ENCODE measurements at regions not wholly inside any gene's neighbourhood (a gene's known extent, or its start where the extent isn't known, plus 50 kb on each side); places are given as distances from the start of the nearest gene placed in this dataset.
"Not testable (repeated sequence)": the region's sequence is repeated elsewhere in the genome, so short reads cannot be mapped to it uniquely, and the experiment has no call there.

DNA sequence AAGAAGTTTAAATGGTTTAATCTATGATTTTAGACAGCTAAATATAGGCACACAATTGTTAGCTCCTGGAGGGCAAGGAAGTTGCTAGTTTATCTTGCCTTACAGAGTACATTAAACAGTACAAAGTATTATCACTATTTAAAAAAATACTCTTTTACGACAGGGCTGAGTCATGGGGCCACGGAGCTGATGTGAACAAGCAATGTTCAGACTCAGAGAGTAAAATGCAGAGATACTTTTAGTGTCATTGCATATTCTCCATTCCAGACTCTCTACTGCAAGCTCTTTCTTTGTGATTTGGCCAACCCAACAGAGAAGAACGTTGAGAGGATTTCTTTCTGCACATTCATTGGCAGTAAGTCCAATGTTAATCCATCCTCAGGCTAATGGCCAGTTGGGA, 352.4 kb downstream of the SPRY2 start:
- no peak overlapping the region for H2AFZ ChIP-seq (ENCODE audit: low read length)

GRCh38 chr13:79987761-79988160, 353.2 kb downstream of the SPRY2 start:
- Histone ChIP-seq H3K27ac (ENCODE audit: low read depth, low read length) (no peak overlapping the region), H4K20me1 (ENCODE audit: insufficient read depth, low read length) (no peaks in the 10 kb centered on the region), H3K4me3 (ENCODE audit: insufficient read depth, low read length) (no peak overlapping the region), H3K4me2 (ENCODE audit: insufficient read depth, low read length) (no peak overlapping the region), H3K9me3 (ENCODE audit: low read depth, low read length) (no peaks in the 10 kb centered on the region), H3K4me1 (ENCODE audit: insufficient read depth, low read length) (peaks cover 17% of the 10 kb centered on the region), H3K36me3 (ENCODE audit: insufficient read depth, low read length) (no peaks in the 10 kb centered on the region), H3K79me2 (ENCODE audit: insufficient read depth, low read length) (no peaks in the 10 kb centered on the region), H3K27me3 (ENCODE audit: insufficient read depth, low read length) (no peaks in the 10 kb centered on the region), H2AFZ (ENCODE audit: low read length) (no peak overlapping the region)
- TF ChIP-seq CTCF (IDR thresholded peaks at IDR 0.05; ENCODE audit: extremely low read depth, low read depth, low read length), result no peak
- DNase-seq (ENCODE audit: insufficient read length, low spot score, missing footprints), result no peak

More for the DNA sequence above, 352.4 kb downstream of the SPRY2 start:
- Histone ChIP-seq H3K4me3 (ENCODE audit: insufficient read depth, low read length) (no peak overlapping the region), H3K4me1 (ENCODE audit: insufficient read depth, low read length) (peaks cover 17% of the 10 kb centered on the region), H4K20me1 (ENCODE audit: insufficient read depth, low read length) (no peaks in the 10 kb centered on the region), H3K79me2 (ENCODE audit: insufficient read depth, low read length) (no peaks in the 10 kb centered on the region), H3K9me3 (ENCODE audit: low read depth, low read length) (no peaks in the 10 kb centered on the region), H3K27me3 (ENCODE audit: insufficient read depth, low read length) (no peaks in the 10 kb centered on the region), H3K4me2 (ENCODE audit: insufficient read depth, low read length) (no peak overlapping the region), H3K27ac (ENCODE audit: low read depth, low read length) (peak overlapping the region; percentile 34), H3K36me3 (ENCODE audit: insufficient read depth, low read length) (no peaks in the 10 kb centered on the region)
- peak; percentile 39 for DNase-seq (ENCODE audit: insufficient read length, low spot score, missing footprints)
- no peak for TF ChIP-seq CTCF (IDR thresholded peaks at IDR 0.05; ENCODE audit: extremely low read depth, low read depth, low read length)

DNA sequence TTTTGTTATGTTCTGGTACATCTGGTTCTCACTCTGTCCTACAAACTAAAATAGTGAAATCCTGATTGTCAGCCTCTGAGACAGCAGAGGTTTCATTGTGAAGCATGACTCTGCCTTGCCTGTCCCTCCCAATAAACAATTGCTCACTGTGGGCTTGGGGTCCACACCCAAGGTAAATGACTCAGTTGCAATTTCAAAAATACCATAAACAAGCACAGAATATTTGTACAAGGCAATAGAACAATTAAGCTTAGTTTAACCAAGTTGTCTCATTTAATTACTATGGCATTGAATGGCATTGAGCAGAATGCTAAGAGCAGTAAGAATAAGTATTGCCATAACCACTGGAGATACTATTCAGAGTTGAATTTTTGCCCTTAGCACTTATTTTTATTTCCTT, 353.6 kb downstream of the SPRY2 start:
- no peaks in the 10 kb centered on the region for H3K9me3 ChIP-seq (ENCODE audit: low read depth, low read length)
- no peaks in the 10 kb centered on the region for H3K36me3 ChIP-seq (ENCODE audit: insufficient read depth, low read length)
- no peak overlapping the region for H3K4me2 ChIP-seq (ENCODE audit: insufficient read depth, low read length)
- no peak for DNase-seq (ENCODE audit: insufficient read length, low spot score, missing footprints)
- H2AFZ ChIP-seq (ENCODE audit: low read length), result no peak overlapping the region
- no peaks in the 10 kb centered on the region for H4K20me1 ChIP-seq (ENCODE audit: insufficient read depth, low read length)
- peaks cover 17% of the 10 kb centered on the region for H3K4me1 ChIP-seq (ENCODE audit: insufficient read depth, low read length)
- no peak for TF ChIP-seq CTCF (IDR thresholded peaks at IDR 0.05; ENCODE audit: extremely low read depth, low read depth, low read length)
- H3K27ac ChIP-seq (ENCODE audit: low read depth, low read length), result no peak overlapping the region
- no peaks in the 10 kb centered on the region for H3K27me3 ChIP-seq (ENCODE audit: insufficient read depth, low read length)
- no peak overlapping the region for H3K4me3 ChIP-seq (ENCODE audit: insufficient read depth, low read length)
- H3K79me2 ChIP-seq (ENCODE audit: insufficient read depth, low read length), result no peaks in the 10 kb centered on the region

DNA sequence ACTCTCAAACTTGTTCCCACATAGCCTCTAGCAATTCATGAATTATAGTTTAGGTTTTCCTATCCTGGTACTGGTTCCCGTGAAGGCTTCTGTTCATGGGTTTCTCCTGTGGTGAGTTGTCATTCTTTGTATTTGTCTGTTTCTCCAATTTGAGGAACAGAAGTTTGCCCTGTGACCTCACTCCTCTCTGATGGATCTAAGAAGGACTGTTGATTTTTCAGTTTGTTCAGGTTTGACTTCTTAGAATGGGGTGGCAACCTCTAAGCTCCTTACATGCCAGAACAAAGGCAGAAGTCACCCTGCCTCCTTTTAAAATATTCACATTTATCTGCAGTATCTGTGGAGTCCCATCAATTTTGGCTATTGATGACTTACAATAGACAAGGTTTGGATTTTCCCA, 354.0 kb downstream of the SPRY2 start:
- Histone ChIP-seq H3K4me1 (ENCODE audit: insufficient read depth, low read length) (peaks cover 17% of the 10 kb centered on the region), H3K9me3 (ENCODE audit: low read depth, low read length) (no peaks in the 10 kb centered on the region), H3K36me3 (ENCODE audit: insufficient read depth, low read length) (no peaks in the 10 kb centered on the region), H3K79me2 (ENCODE audit: insufficient read depth, low read length) (no peaks in the 10 kb centered on the region), H3K27ac (ENCODE audit: low read depth, low read length) (no peak overlapping the region), H3K4me3 (ENCODE audit: insufficient read depth, low read length) (no peak overlapping the region), H2AFZ (ENCODE audit: low read length) (peak overlapping the region; percentile 72), H3K4me2 (ENCODE audit: insufficient read depth, low read length) (no peak overlapping the region), H4K20me1 (ENCODE audit: insufficient read depth, low read length) (no peaks in the 10 kb centered on the region), H3K27me3 (ENCODE audit: insufficient read depth, low read length) (no peaks in the 10 kb centered on the region)
- TF ChIP-seq CTCF (IDR thresholded peaks at IDR 0.05; ENCODE audit: extremely low read depth, low read depth, low read length), result no peak
- no peak for DNase-seq (ENCODE audit: insufficient read length, low spot score, missing footprints)

- not testable (repeated sequence) for H3K79me2 ChIP-seq (ENCODE audit: insufficient read depth, low read length); H3K4me3 ChIP-seq (ENCODE audit: insufficient read depth, low read length); H4K20me1 ChIP-seq (ENCODE audit: insufficient read depth, low read length); H3K27ac ChIP-seq (ENCODE audit: low read depth, low read length); H3K4me1 ChIP-seq (ENCODE audit: insufficient read depth, low read length); H3K4me2 ChIP-seq (ENCODE audit: insufficient read depth, low read length); DNase-seq (ENCODE audit: insufficient read length, low spot score, missing footprints); H3K36me3 ChIP-seq (ENCODE audit: insufficient read depth, low read length); H3K9me3 ChIP-seq (ENCODE audit: low read depth, low read length); H3K27me3 ChIP-seq (ENCODE audit: insufficient read depth, low read length)
- peak overlapping the region; percentile 4 for H2AFZ ChIP-seq (ENCODE audit: low read length)
Measured at GRCh38 chr13:79974935-79975650, 365.8 kb downstream of the SPRY2 start.
